GM12878 (cell line): ENCODE measurements at regions not wholly inside any gene's neighbourhood (a gene's known extent, or its start where the extent isn't known, plus 50 kb on each side); places are given as distances from the start of the nearest gene placed in this dataset.

ENCODE experiments used
- CUX1 ChIP-seq: IDR thresholded peaks from 2 replicates; pipeline ENCODE4 v1.6.1; 2012; ENCODE audit warnings: improper control_type of control experiment, low read depth, low read length; ENCODE audit not compliant: insufficient replicate concordance
- ZBTB33 ChIP-seq: fragments of 450-650 bp; IDR thresholded peaks from 2 replicates; pipeline ENCODE4 v1.6.1; 2017; ENCODE audit warnings: mild to moderate bottlenecking
- ZSCAN29 ChIP-seq: fragments of 450-650 bp; IDR thresholded peaks from 2 replicates; pipeline ENCODE4 v1.6.1; 2017; ENCODE audit warnings: mild to moderate bottlenecking, moderate library complexity

GRCh38 chr2:129375632-129376425 is 603.6 kb upstream of the RAB6C start (continued):
- no peak for TF ChIP-seq CUX1
- no peak for TF ChIP-seq ZBTB33
- TF ChIP-seq ZSCAN29: no peak
